HG03432 (cell line): ENCODE measurements at regions not wholly inside any gene's neighbourhood (a gene's known extent, or its start where the extent isn't known, plus 50 kb on each side); places are given as distances from the start of the nearest gene placed in this dataset.
"Not testable (repeated sequence)": the region's sequence is repeated elsewhere in the genome, so short reads cannot be mapped to it uniquely, and the experiment has no call there.

Experiments used
- ATAC-seq: cut with Tn5 transposase; IDR thresholded peaks from one replicate; pipeline ENCODE4 v1.9.1; 2021; ENCODE audit warnings: mild to moderate bottlenecking, moderate library complexity; ENCODE audit not compliant: unreplicated experiment

DNA sequence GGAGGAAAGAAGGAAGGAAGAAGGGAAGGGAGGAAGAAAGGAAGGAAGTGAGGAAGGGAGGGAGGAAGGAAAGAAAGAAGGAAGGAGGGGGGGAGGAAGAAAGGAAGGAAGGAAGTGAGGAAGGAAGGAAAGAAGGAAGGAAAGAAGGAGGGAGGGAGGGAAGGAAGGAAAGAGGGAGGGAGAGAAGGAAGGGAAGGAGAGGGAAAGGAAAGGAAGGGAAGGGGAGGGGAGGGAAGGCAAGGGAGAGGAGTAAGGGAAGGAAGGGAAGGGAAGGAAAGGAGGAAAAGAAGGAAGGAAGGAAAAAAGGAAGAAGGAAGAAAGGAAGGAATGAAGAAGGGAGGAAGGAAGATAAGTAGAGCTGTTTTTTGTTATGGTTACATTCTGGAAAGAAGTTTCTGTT is 141.2 kb downstream of the LRRC3B start:
- no peak for ATAC-seq

DNA sequence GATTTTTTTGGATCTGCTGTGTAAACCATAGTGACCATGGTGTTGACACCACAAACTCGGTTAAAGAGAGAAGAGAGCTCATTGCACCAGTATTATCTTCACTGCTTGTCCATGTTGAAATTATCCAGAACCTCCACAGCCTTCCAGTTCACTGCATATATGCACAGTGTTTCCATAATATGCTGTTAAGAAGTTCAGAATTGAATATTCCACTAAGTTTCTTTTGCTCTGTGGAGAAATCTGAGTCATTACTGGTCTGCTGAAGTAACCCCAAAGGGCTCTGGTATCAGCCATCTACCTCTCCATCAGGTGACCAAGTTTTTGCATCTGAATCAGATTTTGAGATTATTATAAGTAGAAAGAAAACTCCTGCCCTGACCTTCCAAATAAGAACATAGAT is 143.5 kb downstream of the LRRC3B start:
- ATAC-seq = no peak

DNA sequence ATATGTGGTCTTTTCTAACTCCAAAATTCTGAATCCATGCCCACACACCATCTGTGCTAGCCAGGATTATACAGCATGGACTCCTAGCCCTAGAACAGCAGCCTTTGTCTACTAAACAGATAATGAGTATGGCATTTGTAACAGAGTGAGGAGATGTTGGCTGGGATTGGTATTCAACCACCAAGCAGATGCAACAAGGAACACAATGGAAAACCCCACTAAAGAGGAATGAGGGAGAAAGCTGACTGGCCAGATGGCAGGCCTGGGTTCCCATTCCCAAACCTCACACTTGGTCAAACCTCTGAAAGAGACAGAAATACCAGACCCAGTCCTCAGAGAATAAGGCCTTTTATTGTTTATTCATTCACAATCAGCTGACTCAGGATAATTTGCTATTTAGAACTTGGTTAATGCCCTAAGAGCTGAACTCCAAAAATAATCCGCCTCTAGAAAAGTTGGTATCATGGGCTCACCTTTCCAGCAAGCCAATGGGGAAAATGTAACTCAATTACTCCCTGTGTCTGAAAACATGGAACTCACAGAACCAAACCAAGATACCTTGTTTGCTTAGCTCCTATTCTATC is 145.6 kb downstream of the LRRC3B start:
- ATAC-seq = no peak

DNA sequence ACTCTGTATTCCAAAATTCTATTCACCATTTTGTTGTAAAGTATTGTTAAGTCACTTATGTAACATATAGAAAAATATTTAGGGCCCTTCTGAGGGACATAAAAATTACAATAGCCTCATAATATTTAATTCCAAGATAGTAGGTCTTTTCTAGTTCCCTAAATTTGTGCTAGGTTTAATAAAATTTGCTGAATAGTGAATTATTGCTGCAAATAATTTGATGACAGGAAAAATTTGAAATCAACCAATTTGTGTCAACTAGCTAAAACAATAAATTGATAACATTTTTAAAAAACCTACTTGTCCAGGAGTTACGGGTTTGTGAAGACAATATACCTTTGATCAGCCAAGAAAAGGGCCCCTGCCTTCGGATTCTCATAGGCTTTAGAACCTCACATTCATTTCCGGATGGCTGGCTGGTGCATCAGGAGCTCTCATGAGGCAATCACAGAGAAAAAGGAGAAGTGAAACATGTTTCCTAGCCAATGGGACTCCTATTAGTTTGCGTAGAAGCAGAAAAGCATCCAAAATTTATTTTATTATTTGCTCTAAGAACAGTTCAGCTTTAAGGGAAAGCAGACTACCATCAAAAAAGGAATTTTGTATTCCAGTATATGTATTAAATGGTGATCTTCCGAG is 177.2 kb downstream of the LRRC3B start:
- ATAC-seq = no peak

DNA sequence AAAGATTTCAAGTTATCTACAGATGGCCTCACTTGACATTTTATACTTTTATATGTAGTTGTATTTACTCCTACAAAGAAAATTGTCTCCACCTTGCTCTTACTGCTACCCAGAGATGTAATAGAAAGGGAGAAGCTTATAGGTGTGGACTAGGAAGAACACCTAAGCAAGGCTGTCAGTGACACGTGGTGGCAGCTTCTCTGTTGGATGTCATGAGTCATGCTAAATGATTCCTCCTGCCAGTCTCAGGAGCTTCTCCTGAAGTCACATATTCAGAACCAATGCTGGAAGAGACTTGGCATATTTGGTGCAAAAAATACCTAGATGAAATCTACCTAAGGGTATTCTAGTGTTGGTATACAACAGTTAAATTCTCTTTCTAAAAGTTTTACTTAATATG is 184.7 kb downstream of the LRRC3B start:
- ATAC-seq = no peak

DNA sequence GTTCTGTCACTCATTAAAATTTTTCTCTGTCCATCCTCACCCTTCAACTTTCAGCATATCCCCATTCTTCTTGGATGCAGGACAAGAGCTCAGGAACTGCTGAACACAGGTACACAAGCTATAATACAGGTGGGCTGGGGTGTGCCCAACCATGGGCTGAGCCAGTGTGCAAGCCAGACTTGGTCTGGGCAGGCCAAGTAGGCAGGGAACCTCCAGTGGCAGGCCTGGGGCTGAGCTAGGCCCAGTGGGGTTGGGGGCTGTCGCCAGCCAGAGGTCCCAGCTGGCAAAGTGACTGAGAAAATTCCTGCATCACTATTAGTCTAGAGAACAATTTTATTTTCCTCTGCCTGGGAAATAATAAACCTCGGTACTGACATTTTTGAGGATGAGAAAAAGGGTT is 202.9 kb downstream of the LRRC3B start:
- no peak for ATAC-seq

DNA sequence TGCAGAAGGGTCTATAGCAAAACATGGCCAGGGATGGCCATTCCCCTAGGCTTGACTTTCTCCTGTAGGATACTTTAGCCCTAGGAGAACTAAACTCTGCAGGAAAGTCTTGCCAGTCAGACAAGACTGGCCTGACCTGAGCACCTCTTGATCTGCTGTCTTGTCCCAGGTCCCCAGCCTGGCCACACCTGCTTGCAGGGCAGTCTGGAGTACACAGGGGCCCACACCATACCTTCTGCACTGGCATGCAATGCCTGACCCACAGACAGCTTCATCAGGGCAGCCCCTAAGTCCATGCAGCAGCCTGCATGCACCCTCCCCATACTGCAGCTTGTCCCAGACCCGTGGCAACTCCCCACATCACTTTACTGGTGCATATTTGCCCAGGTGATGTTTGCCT is 204.6 kb downstream of the LRRC3B start:
- no peak for ATAC-seq

DNA sequence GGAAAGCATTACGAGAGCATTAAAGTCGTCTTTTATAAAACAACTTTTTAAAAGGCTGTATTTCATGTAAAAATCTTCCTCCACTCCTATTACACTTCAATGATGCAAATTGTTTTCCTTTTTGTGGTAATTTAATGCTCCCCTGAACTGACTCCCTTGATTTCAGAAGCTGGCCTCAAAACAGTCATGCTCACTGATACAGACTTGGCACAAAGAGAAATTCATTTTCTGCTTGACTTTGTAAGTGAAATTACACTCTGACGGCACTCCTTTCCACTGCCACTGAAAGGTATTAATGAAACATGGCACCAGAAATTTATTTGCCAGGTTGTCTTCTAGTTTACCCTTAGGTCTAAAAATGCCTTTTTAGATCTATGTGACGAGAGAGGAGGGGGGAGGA is 215.5 kb downstream of the LRRC3B start:
- no peak for ATAC-seq

DNA sequence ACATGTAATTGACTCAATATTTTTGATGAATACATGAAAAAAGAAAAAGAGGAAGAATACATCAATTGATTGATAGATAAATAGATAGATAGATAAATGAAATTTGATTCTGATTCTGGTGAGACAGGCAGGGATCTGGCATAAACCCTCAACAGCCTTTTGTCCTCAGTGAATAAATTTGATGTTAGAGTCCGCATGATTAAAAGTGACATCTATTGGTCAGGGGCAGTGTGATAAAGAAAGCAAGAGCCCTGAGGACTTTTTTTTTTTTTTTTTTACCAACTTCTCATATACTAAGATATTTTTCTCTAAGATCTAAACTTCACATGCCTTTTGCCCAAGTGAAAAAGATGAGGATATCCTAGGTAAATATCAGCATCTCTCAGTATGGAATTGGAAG is 216.4 kb downstream of the LRRC3B start:
- no peak for ATAC-seq

DNA sequence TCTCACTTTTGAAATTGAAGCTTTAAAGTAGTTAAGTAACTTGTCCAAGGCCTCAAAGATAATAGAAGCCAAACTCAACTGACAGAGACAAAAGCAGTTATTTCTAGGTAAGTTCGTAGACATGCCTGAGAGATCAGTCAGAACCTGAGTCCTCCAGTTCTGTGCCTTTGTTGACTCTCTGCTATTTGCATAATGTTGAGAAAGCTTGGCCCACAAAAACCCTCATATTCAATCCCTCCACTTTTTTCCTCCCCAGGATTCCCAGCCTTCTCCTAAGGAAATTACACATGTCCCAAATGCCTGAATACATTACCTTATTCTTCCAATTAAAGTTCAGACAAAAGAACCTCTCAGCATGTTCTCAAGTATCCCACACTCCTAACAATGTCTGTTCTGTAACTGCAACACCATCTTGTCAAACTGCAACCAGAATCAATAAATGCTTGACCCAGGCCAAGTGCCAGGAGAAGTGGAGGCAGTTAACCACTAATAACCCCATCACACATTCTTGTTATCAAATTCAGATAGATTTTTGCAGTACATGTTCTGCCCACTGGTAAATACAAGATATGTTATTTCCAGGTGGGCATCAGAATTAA is 217.8 kb downstream of the LRRC3B start:
- no peak for ATAC-seq

DNA sequence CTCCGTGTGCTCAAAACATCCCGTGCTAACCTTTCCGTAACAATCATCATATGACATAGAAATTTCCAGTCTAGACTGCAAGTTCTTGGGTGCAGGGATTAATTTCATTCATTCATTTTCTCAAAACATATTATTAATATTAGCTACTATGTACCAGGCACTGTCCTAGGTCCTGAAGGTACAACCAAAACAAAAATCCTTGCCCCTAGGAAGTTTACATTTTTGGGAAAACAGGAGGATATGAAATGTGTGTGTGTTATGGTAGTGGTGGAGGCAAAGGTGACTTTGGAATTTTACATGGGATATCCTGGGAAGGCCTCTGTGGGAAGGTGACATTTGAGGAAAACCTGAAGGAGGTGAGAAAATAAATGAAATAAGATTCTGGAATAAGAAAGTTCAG is 222.6 kb downstream of the LRRC3B start:
- no peak for ATAC-seq

DNA sequence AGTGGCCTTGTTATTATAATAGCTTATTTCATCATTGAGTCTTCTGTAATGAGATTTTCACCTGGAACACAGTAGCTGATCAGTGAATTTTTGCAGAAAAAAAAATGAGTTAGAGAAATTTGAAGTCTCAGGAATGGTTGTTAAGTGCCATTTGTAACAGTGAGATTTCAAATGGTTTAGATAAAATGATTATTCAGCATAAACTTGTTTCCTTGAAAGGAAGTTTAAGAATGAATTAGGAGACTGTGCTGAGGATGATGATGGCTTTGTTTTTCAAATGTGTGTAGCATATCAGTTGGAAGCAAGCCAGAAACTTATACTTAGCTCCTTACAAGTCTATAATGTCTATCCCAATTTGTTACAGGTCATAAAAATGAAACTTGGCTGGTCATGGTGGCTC is 225.1 kb downstream of the LRRC3B start:
- ATAC-seq = no peak

DNA sequence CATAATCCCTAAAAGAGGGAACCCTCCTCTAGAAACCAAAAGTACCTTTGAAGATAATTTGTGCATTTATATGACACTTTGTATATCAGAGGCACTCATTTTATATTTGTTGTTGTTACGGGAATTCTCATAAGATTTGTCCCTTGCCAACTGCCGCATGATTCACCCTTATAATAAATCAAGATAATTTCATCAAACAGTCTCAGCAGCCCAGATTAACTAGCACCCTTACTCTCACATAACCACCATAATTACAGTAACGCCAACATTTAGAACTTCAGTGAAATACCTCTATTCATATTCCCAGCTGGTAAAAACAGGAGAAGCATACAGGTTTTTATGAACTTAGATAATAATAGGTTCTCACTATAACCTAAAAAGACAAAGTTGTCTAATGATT is 271.9 kb downstream of the LRRC3B start:
- no peak for ATAC-seq

DNA sequence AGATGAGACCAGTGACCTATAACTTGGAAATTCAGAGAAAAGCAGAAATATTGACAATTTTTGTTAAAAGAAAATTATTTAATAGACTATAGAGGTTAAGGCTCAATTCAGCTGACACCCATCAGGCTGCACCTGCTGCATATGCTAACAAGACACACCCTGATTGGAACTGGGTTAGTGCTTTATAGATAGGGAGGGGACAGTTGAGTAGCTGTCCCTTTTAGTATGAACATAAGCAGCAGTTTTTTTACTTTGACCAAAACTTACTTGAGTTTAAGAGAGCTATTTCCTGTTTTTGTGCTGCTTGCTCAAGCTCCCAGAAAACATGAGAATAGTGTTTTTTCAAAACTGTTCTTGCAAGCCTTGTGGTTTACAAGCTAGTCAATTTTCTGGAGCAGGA is 292.6 kb downstream of the LRRC3B start:
- ATAC-seq = no peak

DNA sequence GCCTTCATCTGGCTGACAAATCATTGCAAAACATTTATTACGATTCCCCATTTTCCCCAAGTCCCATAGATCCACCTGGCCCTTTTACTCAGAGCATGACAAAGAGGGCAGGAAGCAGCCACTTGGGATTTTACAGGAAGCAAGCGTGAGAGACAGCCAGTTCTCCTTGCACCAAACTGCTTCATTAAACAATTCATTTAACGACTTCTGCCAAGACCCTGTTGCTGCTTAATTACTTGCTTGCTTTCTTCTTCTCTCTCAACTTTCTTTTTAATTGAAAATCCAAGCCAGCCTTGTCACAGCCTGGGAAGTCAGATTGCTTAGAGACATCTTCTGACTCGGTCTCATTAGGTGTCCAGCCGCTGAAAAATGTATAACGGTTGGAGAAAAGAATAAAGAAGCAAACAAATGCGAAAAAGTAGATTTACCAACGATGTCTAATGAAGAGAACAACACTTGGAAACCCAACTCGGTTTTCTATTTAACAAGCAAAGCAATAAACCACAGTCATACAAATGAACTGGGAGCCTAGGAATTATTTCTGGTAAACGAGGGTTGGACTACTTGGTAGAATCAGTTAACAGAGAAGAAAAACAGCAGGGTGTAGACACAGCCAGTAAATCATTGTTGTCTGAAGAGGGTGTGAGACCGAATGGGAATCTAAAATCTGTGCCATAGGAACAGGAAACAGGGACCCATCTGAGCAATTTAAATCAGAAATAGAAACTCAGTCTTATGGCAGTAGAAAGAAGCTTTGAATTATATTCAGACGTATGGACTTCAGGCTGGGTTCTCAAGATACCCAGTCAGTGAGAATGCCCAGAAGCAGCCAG is 298.3 kb downstream of the LRRC3B start:
- no peak for ATAC-seq

DNA sequence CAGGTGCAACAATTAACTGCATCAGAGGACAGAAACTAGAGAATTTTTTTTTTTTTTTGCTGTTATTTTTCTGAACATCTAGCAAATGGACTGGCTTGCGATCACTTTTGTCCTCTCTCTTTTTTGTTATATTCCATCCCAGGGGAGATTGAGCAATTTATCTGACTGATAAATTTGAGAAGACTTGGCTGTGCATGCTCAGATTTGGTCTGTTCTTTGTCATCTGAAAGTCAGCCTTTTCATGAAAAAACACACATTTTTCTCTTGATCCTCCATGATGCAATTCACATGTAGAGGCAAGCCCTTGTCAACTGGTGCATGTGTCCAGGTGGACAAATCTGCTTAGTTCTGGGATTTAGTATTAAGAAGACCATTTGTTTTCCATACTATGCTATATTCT is 309.3 kb downstream of the LRRC3B start:
- no peak for ATAC-seq

DNA sequence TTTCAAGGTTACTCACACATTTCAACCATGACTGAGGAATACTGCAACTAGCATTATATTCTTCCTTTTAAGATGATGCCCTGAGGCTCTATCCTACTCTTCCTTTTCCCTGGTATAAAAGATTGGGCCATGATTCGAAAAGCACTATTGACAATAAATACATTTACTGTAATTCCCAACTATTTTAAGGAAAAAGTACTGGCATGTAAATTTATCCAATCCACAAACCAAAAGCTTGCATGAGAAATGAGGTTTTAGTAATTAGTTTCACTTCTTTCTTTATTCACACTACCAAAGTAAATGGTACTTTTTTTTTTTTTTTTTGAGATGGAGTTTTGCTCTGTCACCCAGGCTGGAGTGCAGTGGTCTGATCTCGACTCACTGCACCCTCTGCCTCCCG is 310.2 kb downstream of the LRRC3B start:
- ATAC-seq = no peak

DNA sequence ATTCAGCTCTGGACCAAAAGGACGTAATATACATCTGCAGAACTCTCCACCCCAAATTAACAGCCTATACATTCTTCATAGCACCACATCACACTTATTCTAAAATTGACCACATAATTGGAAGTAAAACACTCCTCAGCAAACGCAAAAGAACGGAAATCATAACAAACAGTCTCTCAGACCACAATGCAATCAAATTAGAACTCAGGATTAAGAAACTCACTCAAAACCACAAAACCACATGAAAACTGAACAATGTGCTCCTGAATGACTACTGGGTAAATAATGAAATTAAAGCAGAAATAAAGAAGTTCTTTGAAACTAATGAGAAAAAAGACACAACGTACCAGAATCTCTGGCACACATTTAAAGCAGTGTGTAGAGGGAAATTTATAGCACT is 322.9 kb downstream of the LRRC3B start:
- not testable (repeated sequence) for ATAC-seq

DNA sequence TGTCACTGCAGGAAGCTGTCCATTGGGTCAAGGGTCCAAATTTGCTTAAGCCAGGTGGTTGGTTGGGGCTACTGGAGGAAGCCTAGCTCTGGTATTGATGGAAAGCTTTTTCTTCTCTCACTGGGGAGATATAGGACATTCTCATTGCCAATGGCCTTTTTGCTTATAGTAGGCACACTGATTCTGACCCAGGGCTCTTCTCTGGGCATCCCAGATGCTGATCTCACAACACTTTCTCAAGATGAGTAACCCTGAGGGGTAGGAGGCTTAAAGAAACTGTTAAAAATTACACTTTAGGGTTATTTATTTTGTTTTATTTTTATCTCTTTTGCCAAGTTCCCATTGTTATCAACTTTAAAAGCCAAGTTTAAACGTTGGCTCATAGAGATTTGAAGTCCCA is 337.8 kb downstream of the LRRC3B start:
- peak; percentile 46 for ATAC-seq

DNA sequence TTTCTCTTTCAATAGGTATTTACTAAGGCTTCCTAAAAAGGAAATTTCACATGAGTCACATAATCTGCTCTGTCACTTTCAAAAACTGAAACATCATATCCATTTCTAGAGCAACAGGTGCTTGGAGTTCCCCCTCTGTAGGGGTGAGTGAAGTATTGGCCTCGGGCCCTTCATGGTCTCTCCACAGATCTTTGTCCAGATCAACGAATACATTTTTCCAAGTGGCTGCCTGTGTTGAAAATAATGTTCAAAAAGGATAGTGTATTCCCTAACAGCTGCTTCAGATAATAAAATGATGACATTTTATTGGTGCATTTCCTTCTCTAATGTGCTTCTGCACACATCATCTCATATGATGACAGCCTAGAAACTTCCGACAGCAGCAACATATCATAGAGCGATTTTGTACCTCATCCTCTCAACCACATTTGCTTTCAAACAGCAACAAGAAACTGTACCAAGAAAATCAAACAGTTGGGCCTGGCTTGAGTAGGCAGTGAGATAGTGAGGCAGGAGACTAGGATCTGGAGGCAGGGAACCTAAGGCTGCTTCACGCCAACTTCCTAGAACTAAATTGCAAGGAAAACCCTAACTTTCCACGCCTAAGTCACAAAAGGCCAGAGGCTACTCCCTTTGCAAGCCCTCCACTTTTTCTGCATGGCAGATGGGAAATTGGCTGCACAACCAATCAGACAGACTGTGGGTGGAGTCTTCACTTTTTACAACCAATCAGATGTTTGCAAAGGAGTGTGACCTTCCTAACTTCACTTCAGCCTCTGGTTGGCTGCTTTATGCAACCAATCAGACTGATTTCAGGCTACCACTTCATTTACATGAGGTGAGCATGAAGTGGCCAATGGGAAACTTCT is 340.2 kb downstream of the LRRC3B start:
- peak; percentile 98 for ATAC-seq

DNA sequence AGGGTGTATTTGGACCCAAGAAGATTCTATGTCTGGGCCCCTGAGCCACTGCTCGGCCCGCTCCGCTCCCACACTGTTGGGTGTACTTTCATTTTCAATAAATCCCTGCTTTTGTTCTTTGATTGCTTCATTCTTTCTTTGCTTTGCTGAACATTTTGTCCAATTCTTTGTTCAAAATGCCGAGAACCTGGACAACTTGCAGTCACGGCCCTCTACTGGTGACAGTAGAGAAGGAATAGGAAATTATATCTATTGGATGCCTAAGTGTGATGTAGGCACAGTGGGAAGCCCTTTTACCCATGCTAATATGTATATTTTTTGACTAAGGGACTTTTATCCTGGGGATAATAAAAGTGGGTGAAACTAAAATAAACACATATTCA is 340.8 kb downstream of the LRRC3B start:
- no peak for ATAC-seq
